ENCODE measurements at regions not wholly inside any gene's neighbourhood (a gene's known extent, or its start where the extent isn't known, plus 50 kb on each side); places are given as distances from the start of the nearest gene placed in this dataset.
A peak's percentile ranks its signal among the peaks of the same experiment; 100 is the strongest.

GRCh38 chr20:11352041-11352440 lies 565.7 kb upstream of the BTBD3 start:
- TF ChIP-seq, protein P1, sequence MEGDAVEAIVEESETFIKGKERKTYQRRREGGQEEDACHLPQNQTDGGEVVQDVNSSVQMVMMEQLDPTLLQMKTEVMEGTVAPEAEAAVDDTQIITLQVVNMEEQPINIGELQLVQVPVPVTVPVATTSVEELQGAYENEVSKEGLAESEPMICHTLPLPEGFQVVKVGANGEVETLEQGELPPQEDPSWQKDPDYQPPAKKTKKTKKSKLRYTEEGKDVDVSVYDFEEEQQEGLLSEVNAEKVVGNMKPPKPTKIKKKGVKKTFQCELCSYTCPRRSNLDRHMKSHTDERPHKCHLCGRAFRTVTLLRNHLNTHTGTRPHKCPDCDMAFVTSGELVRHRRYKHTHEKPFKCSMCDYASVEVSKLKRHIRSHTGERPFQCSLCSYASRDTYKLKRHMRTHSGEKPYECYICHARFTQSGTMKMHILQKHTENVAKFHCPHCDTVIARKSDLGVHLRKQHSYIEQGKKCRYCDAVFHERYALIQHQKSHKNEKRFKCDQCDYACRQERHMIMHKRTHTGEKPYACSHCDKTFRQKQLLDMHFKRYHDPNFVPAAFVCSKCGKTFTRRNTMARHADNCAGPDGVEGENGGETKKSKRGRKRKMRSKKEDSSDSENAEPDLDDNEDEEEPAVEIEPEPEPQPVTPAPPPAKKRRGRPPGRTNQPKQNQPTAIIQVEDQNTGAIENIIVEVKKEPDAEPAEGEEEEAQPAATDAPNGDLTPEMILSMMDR (conservative IDR thresholded peaks at IDR 0.05), result no peak
- H3K4me3 Mint-ChIP-seq, result peak overlapping the region; percentile 27
- no peaks in the 10 kb centered on the region for H3K27me3 Mint-ChIP-seq (ENCODE audit: low read depth)
- peaks cover 6% of the 10 kb centered on the region for H3K36me3 Mint-ChIP-seq (ENCODE audit: low read depth)
- DNase-seq (ENCODE audit: low read depth, low spot score), result no peak
- no peak overlapping the region for H3K27ac Mint-ChIP-seq (ENCODE audit: unreplicated experiment)
- peaks cover 60% of the 10 kb centered on the region for H3K4me1 Mint-ChIP-seq
- H3K9me3 Mint-ChIP-seq, result peaks cover 7% of the 10 kb centered on the region

DNA sequence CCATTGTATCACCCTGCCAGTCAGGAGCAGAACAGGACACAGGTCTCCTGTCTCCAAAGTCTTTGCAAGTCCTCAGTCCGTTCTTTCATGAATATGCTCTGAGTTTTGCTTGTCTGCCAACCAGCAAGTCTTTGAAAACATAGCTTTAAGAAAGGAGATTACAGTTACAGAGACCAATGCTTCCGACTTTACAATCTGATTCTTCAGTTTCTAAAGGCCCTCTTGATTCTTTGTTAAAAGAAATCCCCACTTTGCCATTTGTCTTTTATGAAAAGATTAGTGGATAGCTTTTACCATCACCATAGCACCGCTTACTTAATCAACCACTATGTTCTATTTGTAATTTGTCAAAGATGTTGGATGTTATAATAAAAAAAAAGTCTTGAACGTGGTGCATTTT lies 562.8 kb upstream of the BTBD3 start:
- TF ChIP-seq, protein P1 (conservative IDR thresholded peaks at IDR 0.05), result no peak
- H3K4me1 Mint-ChIP-seq, result peaks cover 57% of the 10 kb centered on the region
- no peak for DNase-seq (ENCODE audit: low read depth, low spot score)
- no peak overlapping the region for H3K4me3 Mint-ChIP-seq
- H3K27ac Mint-ChIP-seq (ENCODE audit: unreplicated experiment), result no peak overlapping the region
- H3K36me3 Mint-ChIP-seq (ENCODE audit: low read depth), result peaks cover 5% of the 10 kb centered on the region
- H3K27me3 Mint-ChIP-seq (ENCODE audit: low read depth), result no peaks in the 10 kb centered on the region
- peaks cover 10% of the 10 kb centered on the region for H3K9me3 Mint-ChIP-seq

- DNase-seq (ENCODE audit: low read depth, low spot score), result no peak
- H3K4me3 Mint-ChIP-seq, result no peak overlapping the region
- H3K4me1 Mint-ChIP-seq, result peaks cover 52% of the 10 kb centered on the region
- peaks cover 12% of the 10 kb centered on the region for H3K9me3 Mint-ChIP-seq
- peak overlapping the region; percentile 17 for H3K27ac Mint-ChIP-seq (ENCODE audit: unreplicated experiment)
- TF ChIP-seq, protein P1 (conservative IDR thresholded peaks at IDR 0.05), result no peak
- H3K36me3 Mint-ChIP-seq (ENCODE audit: low read depth), result peaks cover 7% of the 10 kb centered on the region
- H3K27me3 Mint-ChIP-seq (ENCODE audit: low read depth), result no peaks in the 10 kb centered on the region
These were observed 562.3 kb upstream of the BTBD3 start for GRCh38 chr20:11355345-11355744.

- Mint-ChIP-seq H3K27me3 (ENCODE audit: low read depth) (no peaks in the 10 kb centered on the region), H3K4me1 (peaks cover 45% of the 10 kb centered on the region), H3K36me3 (ENCODE audit: low read depth) (peaks cover 9% of the 10 kb centered on the region), H3K4me3 (no peak overlapping the region), H3K27ac (ENCODE audit: unreplicated experiment) (no peak overlapping the region), H3K9me3 (peaks cover 14% of the 10 kb centered on the region)
- DNase-seq (ENCODE audit: low read depth, low spot score), result no peak
- TF ChIP-seq, protein P1 (conservative IDR thresholded peaks at IDR 0.05), result no peak
These were observed 561.6 kb upstream of the BTBD3 start for GRCh38 chr20:11356061-11356460.

DNA sequence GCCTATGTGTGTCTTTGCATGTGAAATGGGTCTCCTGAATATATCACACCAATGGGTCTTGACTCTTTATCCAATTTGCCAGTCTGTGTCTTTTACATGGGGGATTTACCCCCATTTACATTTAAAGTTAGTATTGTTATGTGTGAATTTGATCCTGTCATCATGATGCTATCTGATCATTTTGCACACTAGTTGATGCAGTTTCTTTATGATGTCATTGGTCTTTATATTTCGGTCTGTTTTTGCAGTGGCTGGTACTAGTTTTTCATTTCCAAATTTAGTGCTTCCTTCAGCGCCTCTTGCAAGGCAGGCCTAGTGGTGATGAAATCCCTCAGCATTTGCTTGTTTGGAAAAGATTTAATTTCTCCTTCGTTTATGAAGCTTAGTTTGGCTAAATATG lies 555.2 kb upstream of the BTBD3 start:
- TF ChIP-seq, protein P1 (conservative IDR thresholded peaks at IDR 0.05), result no peak
- no peak overlapping the region for H3K27ac Mint-ChIP-seq (ENCODE audit: unreplicated experiment)
- H3K27me3 Mint-ChIP-seq (ENCODE audit: low read depth), result no peaks in the 10 kb centered on the region
- peaks cover 23% of the 10 kb centered on the region for H3K9me3 Mint-ChIP-seq
- H3K4me1 Mint-ChIP-seq, result no peaks in the 10 kb centered on the region
- H3K4me3 Mint-ChIP-seq, result no peak overlapping the region
- H3K36me3 Mint-ChIP-seq (ENCODE audit: low read depth), result peaks cover 15% of the 10 kb centered on the region
- no peak for DNase-seq (ENCODE audit: low read depth, low spot score)

- no peak for DNase-seq (ENCODE audit: low read depth, low spot score)
- Mint-ChIP-seq H3K27me3 (ENCODE audit: low read depth) (no peaks in the 10 kb centered on the region), H3K4me1 (no peaks in the 10 kb centered on the region), H3K9me3 (peaks cover 16% of the 10 kb centered on the region), H3K4me3 (no peak overlapping the region), H3K27ac (ENCODE audit: unreplicated experiment) (no peak overlapping the region), H3K36me3 (ENCODE audit: low read depth) (peaks cover 12% of the 10 kb centered on the region)
- TF ChIP-seq, protein P1 (conservative IDR thresholded peaks at IDR 0.05), result no peak
These were observed 553.0 kb upstream of the BTBD3 start for GRCh38 chr20:11364736-11365135.

Measured in neural crest cell (in vitro differentiated cells).